HL-60 (cell line): ENCODE measurements at regions not wholly inside any gene's neighbourhood (a gene's known extent, or its start where the extent isn't known, plus 50 kb on each side); places are given as distances from the start of the nearest gene placed in this dataset.

ENCODE experiments used
- CTCF ChIP-seq: IDR thresholded peaks from one replicate; pipeline ENCODE4 v1.5.1; 2011; ENCODE audit warnings: low read length, control low read depth, inconsistent platforms; ENCODE audit not compliant: insufficient read depth
- REST ChIP-seq: IDR thresholded peaks from 2 replicates; pipeline ENCODE4 v1.6.1; 2012; ENCODE audit warnings: low read depth; ENCODE audit not compliant: insufficient replicate concordance

GRCh38 chr5:54620141-54620933 is 102.8 kb downstream of the SNX18 start:
- no peak for TF ChIP-seq REST
- TF ChIP-seq CTCF, result no peak
